IgD-negative memory B cell (primary cell): ENCODE measurements at regions not wholly inside any gene's neighbourhood (a gene's known extent, or its start where the extent isn't known, plus 50 kb on each side); places are given as distances from the start of the nearest gene placed in this dataset.
A peak's percentile ranks its signal among the peaks of the same experiment; 100 is the strongest.
"Not testable (repeated sequence)": the region's sequence is repeated elsewhere in the genome, so short reads cannot be mapped to it uniquely, and the experiment has no call there.

Experiments
- H3K27ac Mint-ChIP-seq, 3 donors: one replicate each; pipeline ENCODE4 v1.8.0; 2020 to 2022; ENCODE audit warnings: mild to moderate bottlenecking in 3 of 3, mixed read lengths in 3 of 3, moderate library complexity in 1 of 3
- H3K27me3 Mint-ChIP-seq: one replicate; pipeline ENCODE4 v1.8.0; 2021; ENCODE audit warnings: mixed read lengths
- H3K36me3 Mint-ChIP-seq: one replicate; pipeline ENCODE4 v1.8.0; 2020; ENCODE audit warnings: mild to moderate bottlenecking, mixed read lengths
- H3K4me1 Mint-ChIP-seq, 3 donors: one replicate each; pipeline ENCODE4 v1.8.0; 2020 to 2022; ENCODE audit warnings: mixed read lengths in 3 of 3, mild to moderate bottlenecking in 1 of 3
- H3K4me3 Mint-ChIP-seq, 4 donors: one replicate each; pipeline ENCODE4 v1.8.0; 2020 to 2022; ENCODE audit warnings: mild to moderate bottlenecking in 4 of 4, mixed read lengths in 4 of 4, moderate library complexity in 3 of 4
- H3K9me3 Mint-ChIP-seq, 3 donors: one replicate each; pipeline ENCODE4 v1.8.0; 2020 to 2021; ENCODE audit warnings: mixed read lengths in 3 of 3, mild to moderate bottlenecking in 1 of 3

DNA sequence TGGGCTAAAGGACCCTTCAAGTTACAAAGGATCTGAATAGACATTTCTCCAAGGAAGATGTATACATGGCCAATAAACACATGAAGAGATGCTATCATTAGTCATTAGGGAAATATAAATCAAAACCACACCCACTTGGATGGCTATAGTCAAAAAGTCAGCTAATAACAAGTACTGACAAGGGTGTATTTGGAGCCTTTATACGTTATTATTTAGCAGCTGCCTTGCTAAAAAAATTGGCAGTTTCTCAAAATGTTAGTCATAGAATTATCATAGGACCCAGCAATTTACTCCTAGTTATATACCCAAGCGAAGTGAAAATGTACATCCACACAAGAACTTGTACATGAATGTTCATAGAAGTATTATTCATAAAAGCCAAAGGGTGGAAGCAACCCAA is 112.7 kb upstream of the DUSP21 start:
- peaks cover 6% of the 10 kb centered on the region for H3K27me3 Mint-ChIP-seq
- no peak overlapping the region for H3K27ac Mint-ChIP-seq
- H3K36me3 Mint-ChIP-seq: no peaks in the 10 kb centered on the region
- H3K4me3 Mint-ChIP-seq: no peak overlapping the region
- peaks cover 0 to 4% (median 2%) of the 10 kb centered on the region in 3 donors for H3K9me3 Mint-ChIP-seq
- H3K4me1 Mint-ChIP-seq: peaks cover 0 to 2% (median 2%) of the 10 kb centered on the region in 3 donors

DNA sequence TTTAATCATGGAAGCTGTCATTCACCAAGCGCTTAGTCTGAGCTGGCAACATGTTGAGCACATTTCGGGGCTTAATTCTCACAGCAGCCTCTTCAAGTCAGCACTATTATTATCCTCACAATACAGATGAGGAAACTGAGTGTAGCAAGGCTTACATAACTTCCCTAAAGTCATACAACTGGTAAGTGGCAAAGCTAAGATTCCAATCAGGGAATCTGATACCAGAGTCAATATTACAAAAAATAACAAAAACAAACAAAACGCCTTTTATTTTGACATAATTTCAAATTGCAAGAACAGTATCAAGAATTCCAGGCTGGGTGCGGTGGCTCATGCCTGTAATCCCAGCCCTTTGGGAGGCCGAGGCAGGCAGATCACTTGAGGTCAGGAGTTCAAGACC is 120.4 kb upstream of the DUSP21 start:
- H3K4me1 Mint-ChIP-seq: no peaks in the 10 kb centered on the region
- H3K27ac Mint-ChIP-seq: no peak overlapping the region
- H3K4me3 Mint-ChIP-seq: no peak overlapping the region
- H3K9me3 Mint-ChIP-seq: no peaks in the 10 kb centered on the region
- no peaks in the 10 kb centered on the region for H3K36me3 Mint-ChIP-seq
- peaks cover 6% of the 10 kb centered on the region for H3K27me3 Mint-ChIP-seq

DNA sequence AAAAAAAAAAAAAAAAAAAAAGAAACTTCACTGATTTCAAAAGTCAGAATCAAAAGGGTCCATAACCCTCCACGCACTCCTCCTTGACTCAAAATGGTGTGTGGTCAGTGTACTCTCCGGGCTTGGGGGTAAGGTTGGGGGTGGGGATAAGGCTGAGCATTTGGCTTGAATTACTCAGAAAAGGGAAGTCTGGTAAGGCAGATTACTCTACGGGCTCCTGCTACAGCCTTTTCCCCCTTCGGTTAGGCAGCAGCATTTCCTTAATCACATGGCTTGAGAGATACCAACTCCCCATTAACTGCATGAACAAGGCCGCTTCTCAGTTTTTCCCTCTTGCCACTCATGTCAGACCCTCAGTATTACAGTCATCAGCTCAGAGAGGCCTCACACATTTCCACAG is 135.4 kb upstream of the DUSP21 start:
- H3K9me3 Mint-ChIP-seq: no peaks in the 10 kb centered on the region
- H3K27me3 Mint-ChIP-seq: peaks cover 5% of the 10 kb centered on the region
- peaks cover 0 to 2% (median 0%) of the 10 kb centered on the region in 3 donors for H3K4me1 Mint-ChIP-seq
- peak overlapping the region in 1 of 4 donors; percentile 35 for H3K4me3 Mint-ChIP-seq
- H3K36me3 Mint-ChIP-seq: no peaks in the 10 kb centered on the region
- H3K27ac Mint-ChIP-seq: no peak overlapping the region

DNA sequence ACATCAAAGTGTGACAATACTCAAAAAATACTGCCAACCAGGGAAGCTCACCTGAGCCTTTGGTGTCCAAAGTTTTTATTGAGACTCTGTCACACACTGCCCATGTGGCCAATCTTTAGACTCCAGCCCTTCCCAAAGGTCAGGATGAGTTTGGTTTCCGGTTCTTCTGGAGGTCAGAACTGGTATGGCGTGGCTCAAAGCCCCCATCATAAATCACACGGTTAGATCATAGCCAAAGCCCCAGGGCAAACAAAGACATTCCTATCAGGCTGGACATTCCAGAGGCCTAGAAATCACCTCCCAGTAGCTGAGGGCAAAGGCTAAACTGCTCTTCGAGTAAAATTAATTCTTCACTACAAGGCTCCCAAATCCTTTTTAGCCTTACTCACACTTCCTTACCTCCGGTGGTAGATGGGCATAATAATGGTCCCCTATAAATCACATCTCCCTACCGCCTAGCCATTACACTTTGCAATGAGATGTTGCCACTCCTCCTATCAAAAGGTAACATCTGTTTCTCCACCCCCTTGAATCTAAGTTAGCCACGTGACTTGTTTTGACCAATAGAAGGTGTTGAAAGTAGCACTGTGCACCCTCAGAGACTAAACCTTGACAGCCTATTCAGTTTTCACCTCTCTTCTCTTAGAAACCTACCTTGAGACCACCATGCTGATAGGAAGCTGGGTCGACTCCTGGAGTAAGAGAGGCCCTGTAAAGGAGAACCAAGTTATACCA is 137.8 kb upstream of the DUSP21 start:
- Mint-ChIP-seq H3K9me3 (no peaks in the 10 kb centered on the region), H3K4me1 (peaks cover 0 to 2% (median 0%) of the 10 kb centered on the region in 3 donors), H3K36me3 (no peaks in the 10 kb centered on the region), H3K27ac (no peak overlapping the region), H3K27me3 (peaks cover 5% of the 10 kb centered on the region), H3K4me3 (no peak overlapping the region)

DNA sequence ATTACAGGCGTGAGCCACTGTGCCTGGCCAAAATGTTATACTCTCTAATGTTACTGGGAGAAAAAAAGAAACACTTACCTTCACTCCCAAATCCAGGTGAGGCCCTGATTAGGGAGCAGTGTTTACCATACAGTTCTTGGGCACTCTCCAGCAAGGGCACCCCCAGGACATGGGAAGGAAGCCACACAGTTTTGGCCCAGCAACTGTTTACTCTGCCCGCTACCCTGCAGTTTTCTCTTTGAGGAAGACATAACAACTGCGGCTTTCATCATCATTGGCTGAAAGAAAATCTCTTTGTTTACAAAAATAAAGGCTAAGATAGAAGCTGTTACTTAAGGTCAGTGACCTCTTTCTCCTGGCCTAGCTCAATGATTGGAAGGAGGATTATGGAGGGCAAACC is 145.5 kb upstream of the DUSP21 start:
- Mint-ChIP-seq H3K27me3 (no peaks in the 10 kb centered on the region), H3K4me1 (no peaks in the 10 kb centered on the region), H3K27ac (no peak overlapping the region), H3K9me3 (no peaks in the 10 kb centered on the region), H3K4me3 (no peak overlapping the region), H3K36me3 (no peaks in the 10 kb centered on the region)

DNA sequence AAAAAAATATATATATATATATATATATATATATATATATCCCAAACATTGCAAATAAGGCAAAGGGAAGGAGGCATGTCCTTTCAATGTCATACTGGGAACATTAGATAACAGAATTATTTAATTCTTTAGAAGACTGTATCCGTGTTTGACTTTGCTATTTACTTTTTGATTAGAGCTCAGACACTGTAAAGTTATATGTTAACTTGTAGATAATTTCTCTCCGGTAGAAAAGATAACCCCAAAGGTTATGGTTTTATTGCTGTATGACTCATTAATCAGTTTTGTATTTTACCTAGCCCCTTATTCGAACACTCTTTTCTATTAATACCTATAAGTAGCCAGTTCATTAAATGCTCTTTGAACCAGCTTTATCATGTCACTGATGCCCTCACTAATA is 150.6 kb upstream of the DUSP21 start:
- H3K27me3 Mint-ChIP-seq: no peaks in the 10 kb centered on the region
- no peak overlapping the region for H3K27ac Mint-ChIP-seq
- H3K4me3 Mint-ChIP-seq: no peak overlapping the region
- no peaks in the 10 kb centered on the region for H3K9me3 Mint-ChIP-seq
- H3K4me1 Mint-ChIP-seq: peaks cover 0 to 2% (median 0%) of the 10 kb centered on the region in 3 donors
- no peaks in the 10 kb centered on the region for H3K36me3 Mint-ChIP-seq

DNA sequence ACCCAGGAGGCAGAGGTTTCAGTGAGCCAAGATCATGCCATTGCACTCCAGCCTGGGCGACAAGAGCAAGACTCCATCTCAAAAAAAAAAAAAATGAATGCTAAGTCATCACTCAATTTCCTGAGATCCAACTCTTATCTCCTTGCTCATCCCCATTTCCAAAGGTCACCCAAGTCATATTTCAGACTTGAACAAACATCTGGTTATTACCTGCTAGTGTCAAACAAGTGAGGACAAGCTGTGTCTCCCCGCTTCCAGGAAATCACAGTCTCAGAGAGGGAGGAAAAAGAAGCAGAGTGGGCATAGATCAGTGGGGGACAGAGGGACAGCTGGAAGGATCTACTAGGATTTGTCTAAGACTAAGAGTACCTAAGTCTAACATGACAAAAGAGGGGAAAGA is 147.5 kb upstream of the FUNDC1 start:
- Mint-ChIP-seq H3K27ac (no peak overlapping the region), H3K36me3 (no peaks in the 10 kb centered on the region), H3K4me3 (no peak overlapping the region), H3K9me3 (peaks cover 0 to 3% (median 0%) of the 10 kb centered on the region in 3 donors), H3K4me1 (peaks cover 0 to 2% (median 0%) of the 10 kb centered on the region in 3 donors), H3K27me3 (peaks cover 3% of the 10 kb centered on the region)

DNA sequence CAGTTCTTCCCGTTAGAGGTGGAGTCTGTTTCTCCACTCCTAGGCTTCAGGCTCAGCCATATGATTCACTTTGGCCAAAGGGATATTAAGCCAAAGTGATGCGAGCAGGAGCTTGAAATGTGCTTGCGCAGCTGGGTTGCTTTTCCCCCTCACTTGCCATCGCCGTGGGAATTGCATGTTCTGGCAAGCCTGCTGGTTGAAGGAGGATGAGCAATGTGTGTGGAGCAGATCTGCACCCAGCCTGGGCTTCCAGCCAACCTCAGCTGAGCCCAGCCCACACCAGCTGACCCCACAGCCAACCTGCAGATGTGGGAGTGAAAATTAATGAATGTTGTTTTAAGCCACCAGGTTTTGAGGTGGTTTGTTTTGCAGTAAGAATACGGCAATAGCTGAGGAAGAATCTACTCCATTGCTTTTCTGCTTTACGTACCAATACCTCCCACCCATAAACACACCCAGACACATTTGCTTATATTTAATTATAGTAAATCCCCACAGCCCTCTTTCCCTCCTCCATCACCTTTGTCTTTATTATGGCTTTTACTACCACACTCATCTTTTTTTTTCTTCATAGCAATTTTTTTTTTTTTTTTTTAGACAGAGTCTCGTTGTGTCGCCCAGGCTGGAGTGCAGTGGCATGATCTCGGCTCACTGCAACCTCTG is 132.8 kb upstream of the FUNDC1 start:
- Mint-ChIP-seq H3K4me3 (no peak overlapping the region), H3K27me3 (peaks cover 9% of the 10 kb centered on the region), H3K27ac (no peak overlapping the region), H3K36me3 (no peaks in the 10 kb centered on the region), H3K9me3 (peaks cover 0 to 1% (median 0%) of the 10 kb centered on the region in 3 donors), H3K4me1 (no peaks in the 10 kb centered on the region)

DNA sequence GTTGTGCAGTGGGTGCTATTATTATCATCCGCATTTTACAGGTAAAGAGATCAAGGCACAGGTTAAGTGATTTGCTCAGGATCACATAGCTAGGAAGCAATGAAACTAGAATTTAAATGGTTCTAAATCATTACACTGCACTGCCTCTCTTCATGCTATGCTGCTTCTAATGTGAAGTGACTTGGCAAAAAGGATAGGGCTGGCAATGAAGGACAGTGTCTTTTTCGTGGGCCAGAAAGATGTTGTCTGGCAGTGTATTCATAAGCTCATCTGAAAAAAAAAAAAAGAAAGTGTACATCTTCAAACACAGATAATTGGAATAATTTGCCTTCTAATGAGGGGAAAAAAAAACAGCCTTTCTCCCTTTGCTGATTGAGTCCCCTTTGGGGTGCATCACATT is 132.2 kb upstream of the FUNDC1 start:
- peaks cover 0 to 1% (median 0%) of the 10 kb centered on the region in 3 donors for H3K9me3 Mint-ChIP-seq
- H3K36me3 Mint-ChIP-seq: no peaks in the 10 kb centered on the region
- no peak overlapping the region for H3K27ac Mint-ChIP-seq
- H3K4me1 Mint-ChIP-seq: no peaks in the 10 kb centered on the region
- no peak overlapping the region for H3K4me3 Mint-ChIP-seq
- peaks cover 9% of the 10 kb centered on the region for H3K27me3 Mint-ChIP-seq

DNA sequence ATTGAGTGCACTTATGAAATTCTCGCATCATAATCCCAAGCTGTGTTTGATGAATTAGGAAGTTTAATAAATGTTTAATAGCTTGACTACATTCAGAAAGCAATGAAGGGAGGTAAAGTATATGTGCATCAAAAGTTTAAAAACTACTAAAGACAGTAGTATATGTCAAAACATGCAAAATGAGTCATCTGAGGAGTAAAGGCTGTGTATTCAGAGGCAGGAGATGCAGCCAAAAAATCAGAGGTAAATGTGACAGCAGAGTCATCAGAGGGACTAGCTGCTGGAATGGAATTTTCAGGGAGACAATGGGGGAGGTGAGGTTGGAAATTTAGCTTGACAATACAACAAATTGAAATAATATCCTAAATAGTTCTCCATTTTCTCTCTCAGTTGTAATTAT is 127.0 kb upstream of the FUNDC1 start:
- H3K36me3 Mint-ChIP-seq: no peaks in the 10 kb centered on the region
- H3K27me3 Mint-ChIP-seq: peaks cover 9% of the 10 kb centered on the region
- H3K9me3 Mint-ChIP-seq: peaks cover 0 to 2% (median 2%) of the 10 kb centered on the region in 3 donors
- no peaks in the 10 kb centered on the region for H3K4me1 Mint-ChIP-seq
- no peak overlapping the region for H3K27ac Mint-ChIP-seq
- H3K4me3 Mint-ChIP-seq: no peak overlapping the region

DNA sequence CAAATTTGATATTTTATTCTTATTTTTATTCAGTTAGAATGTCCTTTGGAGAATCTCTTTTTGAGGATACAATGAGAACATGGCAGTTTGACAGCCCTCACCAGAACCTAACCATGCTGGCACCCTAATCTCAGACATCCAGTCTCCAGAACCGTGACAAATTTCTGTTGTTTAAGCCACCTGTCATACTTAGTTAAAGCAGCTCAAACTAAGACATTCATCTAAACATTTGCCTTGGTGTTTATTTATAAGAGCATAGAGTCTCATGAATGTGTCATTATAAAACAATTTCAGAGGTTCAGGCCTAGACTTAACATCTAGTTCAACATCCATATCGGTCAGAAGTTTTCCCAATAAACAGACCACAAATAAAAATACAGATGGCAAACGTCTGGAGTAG is 125.1 kb upstream of the FUNDC1 start:
- Mint-ChIP-seq H3K36me3 (peaks cover 4% of the 10 kb centered on the region), H3K9me3 (peaks cover 0 to 7% (median 4%) of the 10 kb centered on the region in 3 donors), H3K4me1 (no peaks in the 10 kb centered on the region), H3K27ac (no peak overlapping the region), H3K4me3 (no peak overlapping the region), H3K27me3 (peaks cover 2% of the 10 kb centered on the region)

DNA sequence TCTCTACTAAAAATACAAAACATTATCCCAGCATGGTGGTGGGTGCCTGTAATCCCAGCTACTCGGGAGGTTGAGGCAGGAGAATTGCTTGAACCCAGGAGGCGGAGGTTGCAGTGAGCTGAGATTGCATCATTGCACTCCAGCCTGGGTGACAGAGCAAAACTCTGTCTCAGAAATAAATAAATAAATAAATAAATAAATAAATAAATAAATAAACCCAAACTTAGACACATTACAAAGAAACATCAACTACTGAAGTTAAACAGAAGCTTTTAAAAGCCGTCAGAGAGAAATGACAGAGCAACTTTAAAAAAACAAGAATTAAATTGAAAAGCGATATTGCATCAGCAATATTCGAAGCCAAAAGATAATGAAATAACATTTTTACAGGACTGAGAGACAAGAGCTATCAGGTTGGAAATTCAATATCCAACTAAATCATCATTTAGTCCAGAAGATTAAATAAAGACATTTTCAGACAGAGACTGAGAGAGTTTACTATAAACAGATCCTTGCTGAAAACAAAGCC is 115.1 kb upstream of the FUNDC1 start:
- not testable (repeated sequence) for H3K9me3 Mint-ChIP-seq, H3K36me3 Mint-ChIP-seq, H3K27ac Mint-ChIP-seq, H3K4me3 Mint-ChIP-seq, H3K27me3 Mint-ChIP-seq, H3K4me1 Mint-ChIP-seq

DNA sequence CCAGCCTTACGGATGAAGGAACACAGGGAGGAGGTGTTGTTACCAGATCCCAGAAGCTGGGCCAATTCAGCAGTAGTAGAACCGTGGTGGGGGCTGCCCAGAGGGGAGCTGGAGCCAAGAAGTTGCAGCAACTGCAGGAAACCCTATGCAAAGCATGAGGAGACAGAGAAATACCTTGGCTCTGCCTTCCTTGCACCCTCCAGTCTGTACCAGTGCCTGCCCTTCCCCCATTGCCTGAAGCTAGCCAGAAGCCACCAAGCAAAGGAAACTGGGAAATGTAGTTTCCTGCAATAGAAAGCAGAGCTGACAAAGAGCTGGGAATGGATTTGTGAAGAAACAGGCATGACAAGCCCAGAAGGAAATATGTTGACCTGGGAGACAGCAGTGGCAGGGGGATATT is 108.7 kb upstream of the FUNDC1 start:
- no peak overlapping the region for H3K4me3 Mint-ChIP-seq
- H3K9me3 Mint-ChIP-seq: peaks cover 0 to 1% (median 0%) of the 10 kb centered on the region in 3 donors
- H3K27me3 Mint-ChIP-seq: peaks cover 5% of the 10 kb centered on the region
- peaks cover 2% of the 10 kb centered on the region for H3K36me3 Mint-ChIP-seq
- H3K4me1 Mint-ChIP-seq: no peaks in the 10 kb centered on the region
- H3K27ac Mint-ChIP-seq: no peak overlapping the region

DNA sequence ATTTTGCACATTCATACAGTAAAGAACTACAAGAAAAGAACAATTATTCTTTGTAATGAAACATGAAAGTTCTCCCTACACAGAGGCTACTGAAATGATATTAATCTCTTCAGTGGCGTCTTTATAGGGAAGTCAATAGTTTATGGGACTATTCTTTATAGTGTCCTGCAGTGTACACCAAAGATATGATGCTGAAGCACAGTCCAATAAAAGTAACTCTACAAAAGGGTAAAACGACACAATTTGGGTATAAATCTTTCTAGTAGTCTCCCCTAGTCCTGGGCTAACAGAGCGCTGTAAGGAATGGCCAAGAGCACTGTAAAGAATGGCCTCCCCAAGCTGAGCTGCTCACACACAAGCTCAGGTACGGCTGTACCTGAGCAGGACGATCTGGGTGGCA is 101.1 kb upstream of the FUNDC1 start:
- Mint-ChIP-seq H3K27ac (no peak overlapping the region), H3K4me3 (peak overlapping the region in 1 of 4 donors; percentile 44), H3K9me3 (peaks cover 0 to 3% (median 2%) of the 10 kb centered on the region in 3 donors), H3K4me1 (no peaks in the 10 kb centered on the region), H3K36me3 (no peaks in the 10 kb centered on the region), H3K27me3 (peaks cover 11% of the 10 kb centered on the region)

DNA sequence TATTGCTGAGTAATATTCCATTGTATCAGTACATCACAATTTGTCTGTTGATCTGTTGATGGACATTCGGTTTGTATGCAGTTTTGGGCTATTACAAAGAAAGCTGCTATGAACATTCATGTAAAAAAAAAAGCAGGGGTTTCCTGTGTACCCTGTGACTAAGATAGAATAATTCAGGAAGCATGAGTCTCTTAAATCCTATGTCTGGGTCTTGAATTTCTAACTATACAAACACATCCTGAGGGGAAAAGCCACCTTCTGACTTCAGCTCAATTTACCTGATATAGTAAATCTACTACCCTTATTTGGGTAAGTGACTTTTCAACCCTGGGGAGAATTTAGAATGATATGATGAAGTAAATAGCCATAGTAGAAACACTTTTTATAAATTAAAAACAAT is 94.6 kb upstream of the FUNDC1 start:
- peaks cover 0 to 1% (median 0%) of the 10 kb centered on the region in 3 donors for H3K9me3 Mint-ChIP-seq
- no peaks in the 10 kb centered on the region for H3K4me1 Mint-ChIP-seq
- peaks cover 11% of the 10 kb centered on the region for H3K27me3 Mint-ChIP-seq
- H3K4me3 Mint-ChIP-seq: no peak overlapping the region
- H3K27ac Mint-ChIP-seq: no peak overlapping the region
- H3K36me3 Mint-ChIP-seq: no peaks in the 10 kb centered on the region

DNA sequence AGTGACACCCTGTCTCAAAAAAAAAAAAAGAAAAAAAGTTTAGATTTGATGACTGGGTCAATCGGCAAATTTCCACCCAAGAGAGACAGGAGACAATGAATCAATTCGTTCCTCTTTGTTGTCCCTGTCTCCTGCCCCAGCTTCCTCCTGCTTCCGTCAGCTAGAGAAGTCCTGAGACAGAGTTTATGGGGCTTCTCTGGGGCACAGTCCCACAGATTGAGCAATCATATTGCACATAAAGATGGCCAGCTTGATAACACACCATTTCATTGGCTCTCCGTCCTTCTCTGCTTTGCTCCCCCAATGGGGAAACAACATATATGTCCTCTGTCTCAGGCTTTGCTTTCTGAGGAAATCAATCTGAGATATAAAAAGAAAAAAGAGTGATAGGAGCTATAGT is 78.4 kb upstream of the FUNDC1 start:
- Mint-ChIP-seq H3K9me3 (peaks cover 0 to 2% (median 0%) of the 10 kb centered on the region in 3 donors), H3K4me1 (peaks cover 0 to 1% (median 0%) of the 10 kb centered on the region in 3 donors), H3K27me3 (peaks cover 1% of the 10 kb centered on the region), H3K36me3 (no peaks in the 10 kb centered on the region), H3K4me3 (no peak overlapping the region), H3K27ac (no peak overlapping the region)
